ENCODE measurements at regions not wholly inside any gene's neighbourhood (a gene's known extent, or its start where the extent isn't known, plus 50 kb on each side); places are given as distances from the start of the nearest gene placed in this dataset.

DNA sequence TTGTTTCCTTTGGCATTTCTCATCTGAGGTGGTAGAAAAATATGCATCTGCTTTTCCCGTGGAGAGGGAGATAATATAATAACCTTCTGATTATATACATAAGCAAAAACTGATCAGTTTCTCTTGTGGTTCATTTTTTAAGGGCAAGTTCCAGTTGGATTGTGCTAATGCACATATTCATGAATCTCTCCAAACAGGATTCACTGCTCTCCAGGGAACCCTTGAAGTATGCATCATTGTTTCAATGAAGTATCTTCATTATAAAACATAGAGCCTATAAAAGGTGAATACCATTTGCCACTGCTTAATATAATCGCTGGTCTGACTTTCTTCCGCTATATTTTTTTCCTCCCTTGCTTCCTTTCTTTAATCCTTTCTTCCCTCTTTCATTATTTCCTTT, 384.7 kb downstream of the FIGN start:
- DNase-seq, result no peak
- Mint-ChIP-seq H3K4me3 (no peak overlapping the region), H3K27me3 (peaks cover 0 to 3% of the 10 kb centered on the region in 2 donors), H3K27ac (no peak overlapping the region), H3K9me3 (peaks cover 0 to 7% (median 0%) of the 10 kb centered on the region in 8 donors), H3K4me1 (peaks cover 0 to 4% (median 0%) of the 10 kb centered on the region in 4 donors), H3K36me3 (no peaks in the 10 kb centered on the region)
- Histone ChIP-seq H3K36me3 (ENCODE audit: insufficient read depth, low read length) (no peaks in the 10 kb centered on the region), H3K27ac (ENCODE audit: low read depth, low read length) (no peak overlapping the region), H3K4me1 (ENCODE audit: insufficient read depth, low read length) (no peaks in the 10 kb centered on the region), H3K9me3 (ENCODE audit: control insufficient read depth in 1 of 2, low read length in 2 of 2) (no peaks in the 10 kb centered on the region), H3K4me3 (ENCODE audit: low read length in 2 of 2) (no peak overlapping the region), H3K27me3 (ENCODE audit: insufficient read depth, low read length) (no peaks in the 10 kb centered on the region)
- CTCF ChIA-PET (ENCODE audit: partially characterized antibody), result no interaction called here
- intact Hi-C loops (cut with micrococcal nuclease), result no loop called here
- POLR2A ChIA-PET (ENCODE audit: partially characterized antibody), result no interaction called here

DNA sequence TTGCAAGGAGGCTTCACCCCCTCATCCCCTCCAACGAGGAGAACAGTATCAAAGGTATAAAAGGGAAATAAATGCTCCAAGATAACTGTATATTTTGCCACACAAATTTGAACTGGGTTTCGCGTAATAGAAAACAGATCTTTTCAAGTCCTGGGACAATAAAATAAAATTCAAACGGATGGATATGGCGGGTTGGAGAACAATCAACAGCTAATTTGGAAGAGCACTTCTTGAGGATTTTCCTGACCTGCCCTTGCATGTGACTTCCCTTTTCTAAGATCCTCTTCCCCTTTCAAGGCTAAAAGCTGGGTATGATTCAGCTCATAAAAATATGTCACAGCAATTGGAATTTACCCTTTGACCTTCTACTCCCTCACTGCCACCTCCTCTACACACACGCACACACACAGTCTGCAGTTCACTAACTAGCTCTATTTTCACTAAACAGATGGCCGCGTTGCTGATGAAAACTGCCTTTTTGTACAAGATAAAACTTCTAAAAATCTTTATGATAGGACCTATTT, 386.9 kb downstream of the FIGN start:
- H3K27me3 Mint-ChIP-seq, result peaks cover 0 to 3% of the 10 kb centered on the region in 2 donors
- Histone ChIP-seq H3K27me3 (ENCODE audit: insufficient read depth, low read length) (no peaks in the 10 kb centered on the region), H3K4me3 (ENCODE audit: low read length in 2 of 2) (no peak overlapping the region), H3K27ac (ENCODE audit: low read depth, low read length) (no peak overlapping the region), H3K36me3 (ENCODE audit: insufficient read depth, low read length) (no peaks in the 10 kb centered on the region), H3K4me1 (ENCODE audit: insufficient read depth, low read length) (no peaks in the 10 kb centered on the region), H3K9me3 (ENCODE audit: control insufficient read depth in 1 of 2, low read length in 2 of 2) (no peaks in the 10 kb centered on the region)
- peaks cover 0 to 5% (median 0%) of the 10 kb centered on the region in 4 donors for H3K4me1 Mint-ChIP-seq
- H3K4me3 Mint-ChIP-seq, result peak overlapping the region in 3 of 8 donors; percentile 33 to 63 (median 55)
- peaks cover 0 to 7% (median 0%) of the 10 kb centered on the region in 8 donors for H3K9me3 Mint-ChIP-seq
- intact Hi-C loops (cut with micrococcal nuclease), result no loop called here
- DNase-seq, result no peak
- CTCF ChIA-PET (ENCODE audit: partially characterized antibody), result no interaction called here
- no peaks in the 10 kb centered on the region for H3K36me3 Mint-ChIP-seq
- peak overlapping the region in 1 of 7 donors; percentile 49 for H3K27ac Mint-ChIP-seq
- POLR2A ChIA-PET (ENCODE audit: partially characterized antibody), result no interaction called here

DNA sequence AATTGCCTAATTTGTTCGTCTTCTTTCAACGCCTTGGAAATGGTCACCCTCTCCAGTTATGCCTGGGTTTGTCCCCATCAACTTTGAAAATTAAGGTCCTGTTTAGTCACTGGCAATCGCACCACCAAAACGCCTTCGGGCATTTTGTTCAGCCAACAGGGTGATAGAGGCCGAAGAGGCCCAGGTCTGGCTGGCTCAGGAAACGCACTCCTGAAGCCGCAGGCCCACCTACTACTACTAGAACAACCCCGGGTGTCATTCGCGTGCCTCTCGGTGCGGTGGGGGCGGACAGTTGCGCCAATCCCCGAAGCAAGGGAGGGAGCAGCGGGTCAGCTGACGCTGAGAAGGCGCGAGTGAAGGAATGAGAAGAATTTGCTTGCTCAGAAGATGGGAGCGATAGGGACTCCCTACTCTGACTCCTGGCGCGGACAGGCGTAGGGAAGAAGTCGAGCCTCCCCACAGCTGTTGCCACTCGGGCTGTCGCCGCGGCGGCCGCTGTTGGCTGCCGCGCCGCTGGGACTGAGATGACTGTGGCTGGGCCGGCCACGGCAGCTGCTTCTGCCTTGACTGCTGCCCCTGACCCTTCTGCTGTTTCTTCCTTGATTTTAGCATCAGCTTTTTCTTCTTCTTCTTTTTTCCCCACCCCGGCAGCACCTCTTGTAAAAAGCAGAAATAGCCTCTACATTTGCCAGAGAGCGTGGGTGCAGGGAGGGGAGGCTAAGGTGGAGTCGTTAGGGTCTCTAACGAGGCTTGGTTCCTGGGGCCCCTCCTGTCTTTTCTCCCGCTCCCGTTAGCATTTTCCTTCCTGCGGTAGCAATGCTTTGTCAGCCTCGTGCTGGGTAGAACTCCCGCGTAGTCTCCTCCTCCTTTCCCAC, 387.6 kb downstream of the FIGN start:
- H3K9me3 ChIP-seq (ENCODE audit: control insufficient read depth in 1 of 2, low read length in 2 of 2), result no peaks in the 10 kb centered on the region
- no peaks in the 10 kb centered on the region for H3K36me3 ChIP-seq (ENCODE audit: insufficient read depth, low read length)
- Mint-ChIP-seq H3K27ac (no peak overlapping the region), H3K27me3 (peaks cover 0 to 3% of the 10 kb centered on the region in 2 donors), H3K36me3 (no peaks in the 10 kb centered on the region), H3K4me1 (peaks cover 0 to 5% (median 0%) of the 10 kb centered on the region in 4 donors), H3K4me3 (peak overlapping the region in 5 of 8 donors; percentile 17 to 63 (median 33)), H3K9me3 (peaks cover 0 to 7% (median 0%) of the 10 kb centered on the region in 8 donors)
- H3K4me1 ChIP-seq (ENCODE audit: insufficient read depth, low read length), result no peaks in the 10 kb centered on the region
- no peak overlapping the region for H3K4me3 ChIP-seq (ENCODE audit: low read length in 2 of 2)
- ChIA-PET POLR2A (ENCODE audit: partially characterized antibody) (no interaction called here), CTCF (ENCODE audit: partially characterized antibody) (no interaction called here)
- DNase-seq, result no peak
- no peaks in the 10 kb centered on the region for H3K27me3 ChIP-seq (ENCODE audit: insufficient read depth, low read length)
- intact Hi-C loops (cut with micrococcal nuclease), result no loop called here
- no peak overlapping the region for H3K27ac ChIP-seq (ENCODE audit: low read depth, low read length)

DNA sequence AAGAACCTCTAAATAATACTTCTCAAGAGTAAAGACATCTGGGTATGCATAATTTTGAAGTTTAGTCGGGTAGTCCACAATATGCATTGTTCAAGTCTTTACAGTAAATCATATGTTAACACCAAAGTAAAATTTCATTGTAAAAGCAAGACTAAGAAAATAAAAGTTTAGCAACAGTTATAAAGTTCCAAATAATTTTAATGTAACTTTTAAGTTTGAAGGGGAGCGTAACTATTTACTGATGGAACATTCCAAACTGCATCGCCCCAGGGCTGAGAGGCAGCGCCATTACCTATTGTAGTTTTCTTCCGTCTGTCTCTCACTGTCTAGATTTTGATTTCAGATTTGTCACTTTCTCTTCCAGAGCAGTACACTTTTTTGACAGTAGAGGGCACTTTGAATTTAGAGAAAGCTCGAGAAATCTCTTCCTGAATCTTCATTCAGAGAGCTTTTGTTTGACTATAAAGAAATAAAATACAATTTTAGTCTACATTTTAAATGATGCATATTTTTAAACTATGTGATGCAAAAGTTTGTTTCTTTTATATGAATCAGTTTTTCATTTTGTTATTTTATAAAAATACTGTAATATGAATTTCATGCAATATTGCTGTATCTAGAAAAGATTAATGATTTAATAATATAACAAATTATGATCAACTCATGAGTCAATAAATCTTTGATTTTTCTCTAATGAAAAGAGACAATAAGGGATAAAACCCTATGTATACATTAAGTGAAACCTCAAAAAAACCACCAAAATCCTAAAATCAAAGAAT, 389.8 kb downstream of the FIGN start:
- Mint-ChIP-seq H3K4me1 (peaks cover 0 to 5% (median 0%) of the 10 kb centered on the region in 4 donors), H3K9me3 (peaks cover 0 to 6% (median 0%) of the 10 kb centered on the region in 8 donors), H3K27ac (no peak overlapping the region), H3K27me3 (peaks cover 0 to 3% of the 10 kb centered on the region in 2 donors), H3K36me3 (no peaks in the 10 kb centered on the region), H3K4me3 (no peak overlapping the region)
- Histone ChIP-seq H3K4me1 (ENCODE audit: insufficient read depth, low read length) (no peaks in the 10 kb centered on the region), H3K36me3 (ENCODE audit: insufficient read depth, low read length) (no peaks in the 10 kb centered on the region), H3K27ac (ENCODE audit: low read depth, low read length) (no peak overlapping the region), H3K27me3 (ENCODE audit: insufficient read depth, low read length) (no peaks in the 10 kb centered on the region), H3K9me3 (ENCODE audit: control insufficient read depth in 1 of 2, low read length in 2 of 2) (no peaks in the 10 kb centered on the region), H3K4me3 (ENCODE audit: low read length in 2 of 2) (no peak overlapping the region)
- ChIA-PET POLR2A (ENCODE audit: partially characterized antibody) (no interaction called here), CTCF (ENCODE audit: partially characterized antibody) (interaction anchor here (0.7 kb wide), 1 partner anchor 20 kb away, joined by 3 read pairs; no protein-coding TSS in a partner anchor)
- intact Hi-C loops (cut with micrococcal nuclease), result no loop called here
- DNase-seq, result peak in 1 of 5 donors; percentile 3

DNA sequence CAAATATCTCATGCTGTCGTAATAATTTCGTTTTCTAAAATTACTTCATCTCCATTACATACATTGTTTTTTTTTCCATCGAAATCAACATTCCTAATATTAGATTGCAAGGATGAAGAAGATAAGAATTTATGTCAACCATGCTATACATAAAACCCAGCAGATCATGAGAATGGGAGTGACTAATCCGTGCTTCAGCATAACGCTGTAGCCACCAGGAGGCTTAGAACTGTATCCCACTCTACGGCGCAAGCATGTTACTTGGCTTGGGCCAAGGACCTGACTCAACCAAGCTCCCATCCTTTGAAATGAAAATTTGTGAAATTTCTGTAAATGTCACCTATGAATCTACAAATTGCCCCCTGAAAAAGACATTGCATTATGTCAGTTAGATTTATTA, 392.5 kb downstream of the FIGN start:
- ChIA-PET CTCF (ENCODE audit: partially characterized antibody) (no interaction called here), POLR2A (ENCODE audit: partially characterized antibody) (no interaction called here)
- H3K27ac Mint-ChIP-seq, result no peak overlapping the region
- H3K27ac ChIP-seq (ENCODE audit: low read depth, low read length), result no peak overlapping the region
- H3K4me1 Mint-ChIP-seq, result peaks cover 0 to 2% (median 0%) of the 10 kb centered on the region in 4 donors
- H3K4me3 ChIP-seq (ENCODE audit: low read length in 2 of 2), result no peak overlapping the region
- no peaks in the 10 kb centered on the region for H3K4me1 ChIP-seq (ENCODE audit: insufficient read depth, low read length)
- no peaks in the 10 kb centered on the region for H3K27me3 ChIP-seq (ENCODE audit: insufficient read depth, low read length)
- DNase-seq, result no peak
- no peaks in the 10 kb centered on the region for H3K36me3 Mint-ChIP-seq
- peaks cover 0 to 4% (median 0%) of the 10 kb centered on the region in 8 donors for H3K9me3 Mint-ChIP-seq
- no peak overlapping the region for H3K4me3 Mint-ChIP-seq
- intact Hi-C loops (cut with micrococcal nuclease), result no loop called here
- no peaks in the 10 kb centered on the region for H3K9me3 ChIP-seq (ENCODE audit: control insufficient read depth in 1 of 2, low read length in 2 of 2)
- no peaks in the 10 kb centered on the region for H3K27me3 Mint-ChIP-seq
- no peaks in the 10 kb centered on the region for H3K36me3 ChIP-seq (ENCODE audit: insufficient read depth, low read length)

DNA sequence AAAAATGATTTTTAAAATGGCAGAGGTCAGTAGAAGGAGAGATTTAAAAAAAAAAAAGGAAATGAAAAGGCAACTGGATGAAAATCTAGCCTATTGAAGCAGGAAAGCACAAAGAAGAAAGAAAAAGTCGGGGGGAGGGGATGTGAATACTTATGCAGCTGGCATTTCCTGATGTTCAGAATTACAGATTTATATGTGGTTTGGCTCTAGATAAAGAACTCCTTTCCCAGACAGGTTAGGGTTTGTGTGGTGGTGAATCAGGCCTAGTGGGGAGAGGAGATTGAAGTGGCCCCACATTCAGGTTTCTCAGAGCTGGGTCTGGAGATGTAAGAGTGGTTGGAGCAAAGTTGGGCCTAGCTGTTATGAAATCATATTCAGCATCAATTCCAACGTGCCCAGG, 394.4 kb downstream of the FIGN start:
- no peak overlapping the region for H3K27ac ChIP-seq (ENCODE audit: low read depth, low read length)
- no peak for DNase-seq
- no peaks in the 10 kb centered on the region for H3K4me1 ChIP-seq (ENCODE audit: insufficient read depth, low read length)
- no peak overlapping the region for H3K4me3 ChIP-seq (ENCODE audit: low read length in 2 of 2)
- ChIA-PET CTCF (ENCODE audit: partially characterized antibody) (no interaction called here), POLR2A (ENCODE audit: partially characterized antibody) (no interaction called here)
- no peaks in the 10 kb centered on the region for H3K27me3 ChIP-seq (ENCODE audit: insufficient read depth, low read length)
- H3K9me3 ChIP-seq (ENCODE audit: control insufficient read depth in 1 of 2, low read length in 2 of 2), result no peaks in the 10 kb centered on the region
- Mint-ChIP-seq H3K9me3 (peaks cover 0 to 7% (median 0%) of the 10 kb centered on the region in 8 donors), H3K4me1 (peaks cover 0 to 2% (median 0%) of the 10 kb centered on the region in 4 donors), H3K27me3 (no peaks in the 10 kb centered on the region), H3K27ac (peak overlapping the region in 1 of 7 donors; percentile 19), H3K4me3 (no peak overlapping the region), H3K36me3 (no peaks in the 10 kb centered on the region)
- no peaks in the 10 kb centered on the region for H3K36me3 ChIP-seq (ENCODE audit: insufficient read depth, low read length)
- intact Hi-C loops (cut with micrococcal nuclease), result no loop called here

DNA sequence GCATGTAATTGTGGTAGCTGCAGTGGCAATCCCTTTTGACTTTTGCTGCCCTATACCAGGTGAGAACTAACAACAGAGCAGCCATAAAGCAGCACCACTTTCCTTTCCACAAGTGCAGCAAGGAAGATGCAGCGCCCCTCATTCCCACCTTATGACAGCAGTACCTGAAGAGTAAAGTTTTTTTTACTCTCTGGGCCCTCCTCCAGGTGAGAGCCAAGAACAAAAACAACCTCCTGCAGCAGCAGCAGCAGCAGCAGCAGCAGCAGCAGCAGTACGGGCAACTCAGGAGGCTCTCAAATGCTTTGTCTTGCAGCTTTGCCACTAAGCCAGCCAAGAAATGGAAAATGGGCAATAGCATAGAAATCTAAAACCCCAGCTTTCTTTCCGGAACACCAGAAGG, 397.5 kb downstream of the FIGN start:
- Mint-ChIP-seq H3K36me3 (no peaks in the 10 kb centered on the region), H3K27me3 (no peaks in the 10 kb centered on the region), H3K27ac (no peak overlapping the region), H3K4me1 (no peaks in the 10 kb centered on the region), H3K4me3 (no peak overlapping the region), H3K9me3 (peaks cover 0 to 7% (median under 1%) of the 10 kb centered on the region in 8 donors)
- intact Hi-C loops (cut with micrococcal nuclease), result no loop called here
- no peak overlapping the region for H3K4me3 ChIP-seq (ENCODE audit: low read length in 2 of 2)
- no peaks in the 10 kb centered on the region for H3K9me3 ChIP-seq (ENCODE audit: control insufficient read depth in 1 of 2, low read length in 2 of 2)
- ChIA-PET POLR2A (ENCODE audit: partially characterized antibody) (no interaction called here), CTCF (ENCODE audit: partially characterized antibody) (no interaction called here)
- H3K27me3 ChIP-seq (ENCODE audit: insufficient read depth, low read length), result no peaks in the 10 kb centered on the region
- H3K4me1 ChIP-seq (ENCODE audit: insufficient read depth, low read length), result no peaks in the 10 kb centered on the region
- H3K36me3 ChIP-seq (ENCODE audit: insufficient read depth, low read length), result no peaks in the 10 kb centered on the region
- DNase-seq, result peak in 1 of 5 donors; percentile 21
- H3K27ac ChIP-seq (ENCODE audit: low read depth, low read length), result no peak overlapping the region

All from CD4-positive, alpha-beta memory T cell (primary cell).